B cell (primary cell): ENCODE measurements at regions not wholly inside any gene's neighbourhood (a gene's known extent, or its start where the extent isn't known, plus 50 kb on each side); places are given as distances from the start of the nearest gene placed in this dataset.

ENCODE experiments used
- EZH2 ChIP-seq: IDR thresholded peaks from 2 replicates; pipeline ENCODE4 v1.6.1; 2012; ENCODE audit warnings: borderline replicate concordance, low read depth, mild to moderate bottlenecking, moderate library complexity, low read length; ENCODE audit not compliant: insufficient read depth, poor library complexity, severe bottlenecking
- TF ChIP-seq, protein P1 (sequence below): fragments of 200-600 bp; IDR thresholded peaks from one replicate; pipeline ENCODE4 v1.8.0; 2022; ENCODE audit warnings: antibody characterized with exemption, mild to moderate bottlenecking

DNA sequence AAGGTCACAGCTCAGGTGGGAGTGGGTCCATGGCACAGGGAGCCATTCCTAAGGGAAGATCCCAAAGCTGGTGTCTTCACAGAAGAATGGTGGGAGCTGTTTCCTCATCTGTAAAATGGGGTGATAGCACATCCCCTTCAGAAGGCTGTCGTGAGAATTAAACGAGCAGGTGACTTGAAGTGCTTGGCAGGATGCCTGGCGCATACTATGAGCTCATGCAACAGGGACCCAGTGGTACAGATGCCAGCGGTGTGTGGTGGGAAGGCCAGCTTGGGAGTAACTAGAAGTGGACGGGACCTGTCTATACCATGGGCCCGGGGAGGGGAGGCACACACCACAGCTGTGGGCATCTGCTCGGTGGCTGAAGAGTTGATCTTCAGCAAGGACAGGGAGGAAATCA lies 189.3 kb upstream of the TNRC6C start:
- TF ChIP-seq EZH2 = no peak
- TF ChIP-seq, protein P1, sequence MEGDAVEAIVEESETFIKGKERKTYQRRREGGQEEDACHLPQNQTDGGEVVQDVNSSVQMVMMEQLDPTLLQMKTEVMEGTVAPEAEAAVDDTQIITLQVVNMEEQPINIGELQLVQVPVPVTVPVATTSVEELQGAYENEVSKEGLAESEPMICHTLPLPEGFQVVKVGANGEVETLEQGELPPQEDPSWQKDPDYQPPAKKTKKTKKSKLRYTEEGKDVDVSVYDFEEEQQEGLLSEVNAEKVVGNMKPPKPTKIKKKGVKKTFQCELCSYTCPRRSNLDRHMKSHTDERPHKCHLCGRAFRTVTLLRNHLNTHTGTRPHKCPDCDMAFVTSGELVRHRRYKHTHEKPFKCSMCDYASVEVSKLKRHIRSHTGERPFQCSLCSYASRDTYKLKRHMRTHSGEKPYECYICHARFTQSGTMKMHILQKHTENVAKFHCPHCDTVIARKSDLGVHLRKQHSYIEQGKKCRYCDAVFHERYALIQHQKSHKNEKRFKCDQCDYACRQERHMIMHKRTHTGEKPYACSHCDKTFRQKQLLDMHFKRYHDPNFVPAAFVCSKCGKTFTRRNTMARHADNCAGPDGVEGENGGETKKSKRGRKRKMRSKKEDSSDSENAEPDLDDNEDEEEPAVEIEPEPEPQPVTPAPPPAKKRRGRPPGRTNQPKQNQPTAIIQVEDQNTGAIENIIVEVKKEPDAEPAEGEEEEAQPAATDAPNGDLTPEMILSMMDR = no peak
